NOMO-1 treated with DMSO at 0.1 percent for 48 hours (cell line): ENCODE measurements at regions not wholly inside any gene's neighbourhood (a gene's known extent, or its start where the extent isn't known, plus 50 kb on each side); places are given as distances from the start of the nearest gene placed in this dataset.
"Not testable (repeated sequence)": the region's sequence is repeated elsewhere in the genome, so short reads cannot be mapped to it uniquely, and the experiment has no call there.

Experiments used
- DNase-seq: peaks from one replicate; lab custom pipeline; 2025; ENCODE audit not compliant: unreplicated experiment; lab: John Stamatoyannopoulos, UW

DNA sequence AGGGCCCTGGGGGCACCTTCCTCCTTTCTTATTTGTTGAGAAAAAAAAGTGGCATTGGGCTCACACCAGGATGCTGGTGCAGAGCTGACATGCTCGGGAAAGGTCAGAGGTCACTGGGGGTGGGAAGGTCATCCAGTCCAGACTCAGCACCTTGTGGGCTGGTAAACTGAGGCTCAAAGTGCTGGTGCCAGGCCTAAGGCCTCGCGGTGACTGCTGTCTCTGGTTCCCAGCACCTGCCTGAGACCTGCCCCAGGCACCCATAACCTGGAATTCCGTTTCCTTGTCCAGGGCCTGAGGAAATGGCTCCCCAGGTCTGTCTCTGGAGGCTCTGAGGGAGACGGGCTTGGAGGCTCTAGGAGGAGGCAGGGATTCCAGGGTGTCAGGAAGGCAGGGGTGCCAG, 521.0 kb downstream of the GOLGA6L6 start:
- DNase-seq, result not testable (repeated sequence)

DNA sequence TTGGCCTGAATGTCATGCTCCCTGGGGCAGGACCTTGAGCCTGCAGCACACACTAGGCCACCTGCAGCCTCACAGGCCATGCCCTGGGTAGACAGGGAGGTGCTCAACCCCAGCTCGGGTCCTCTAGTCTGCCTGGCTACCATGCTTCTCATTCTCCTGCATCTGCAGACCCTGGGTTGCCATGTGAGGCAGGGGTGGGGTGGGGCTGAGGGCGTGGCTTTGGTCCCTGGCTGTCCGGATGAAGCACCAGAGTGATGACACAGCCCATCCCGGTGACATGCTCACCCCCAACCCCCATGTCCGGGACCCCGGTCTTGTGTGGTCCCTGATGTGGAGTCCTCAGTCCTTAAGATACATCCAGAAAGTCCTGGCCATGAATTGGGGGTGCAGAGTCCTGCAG, 521.8 kb downstream of the GOLGA6L6 start:
- not testable (repeated sequence) for DNase-seq

DNA sequence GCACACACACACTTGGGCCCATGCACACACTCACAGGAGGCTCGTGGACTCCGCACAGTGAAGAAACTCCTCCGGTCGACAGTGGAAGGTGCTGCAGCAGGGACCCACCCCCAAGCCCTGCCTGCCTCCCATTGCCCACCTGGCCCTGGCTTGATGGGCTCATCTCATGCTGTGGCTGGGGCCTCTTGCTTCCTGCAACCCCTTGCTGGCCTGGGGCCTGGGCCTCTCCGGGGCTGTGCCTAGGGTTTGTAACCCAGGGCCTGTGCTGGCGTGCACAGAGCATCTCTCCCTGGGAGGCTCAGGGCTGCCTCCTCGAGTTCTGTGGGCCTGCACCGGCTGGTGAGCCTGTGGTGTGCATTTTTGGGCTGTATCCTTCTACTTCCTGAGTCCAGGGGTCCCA, 524.0 kb downstream of the GOLGA6L6 start:
- not testable (repeated sequence) for DNase-seq

DNA sequence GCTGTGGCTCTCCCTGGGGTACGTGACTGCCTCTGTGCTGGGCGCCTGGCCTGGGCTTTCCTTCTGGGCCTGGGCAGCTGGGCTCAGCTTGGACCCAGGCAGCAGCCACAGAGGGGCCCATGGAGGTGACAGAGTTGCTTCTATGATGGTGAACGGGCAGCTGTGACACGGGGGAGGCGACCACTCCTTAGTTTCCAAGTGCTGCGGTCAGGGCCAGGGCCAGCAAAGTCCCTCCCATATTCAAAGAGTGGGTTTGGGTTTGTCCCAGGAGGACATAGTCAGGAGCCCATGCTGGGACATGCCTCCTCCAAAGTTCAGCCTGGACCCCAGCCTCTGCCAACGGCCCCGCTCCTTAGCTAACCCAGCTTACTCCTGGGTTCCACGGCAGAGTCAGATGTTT, 524.7 kb downstream of the GOLGA6L6 start:
- DNase-seq, result not testable (repeated sequence)

DNA sequence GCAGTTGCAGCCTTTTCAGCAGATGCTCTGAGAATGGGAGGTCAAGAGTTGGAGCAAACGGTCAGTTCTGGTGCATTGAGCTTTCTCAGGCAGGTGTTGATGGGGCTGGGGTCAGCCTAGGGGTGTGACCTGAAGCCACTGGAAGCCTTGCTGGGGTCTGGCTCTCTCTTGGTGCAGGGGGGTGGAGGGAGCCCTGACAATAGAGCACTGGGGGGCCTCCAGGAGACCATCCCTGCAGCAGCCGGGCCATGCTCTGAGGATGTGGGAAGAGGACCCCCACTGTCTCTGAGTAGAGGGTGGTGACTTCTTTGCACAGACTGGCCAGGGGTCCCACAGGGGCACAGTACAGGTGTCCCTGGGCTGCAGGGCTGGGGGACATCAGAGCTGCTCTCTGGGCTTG, 528.8 kb downstream of the GOLGA6L6 start:
- not testable (repeated sequence) for DNase-seq

DNA sequence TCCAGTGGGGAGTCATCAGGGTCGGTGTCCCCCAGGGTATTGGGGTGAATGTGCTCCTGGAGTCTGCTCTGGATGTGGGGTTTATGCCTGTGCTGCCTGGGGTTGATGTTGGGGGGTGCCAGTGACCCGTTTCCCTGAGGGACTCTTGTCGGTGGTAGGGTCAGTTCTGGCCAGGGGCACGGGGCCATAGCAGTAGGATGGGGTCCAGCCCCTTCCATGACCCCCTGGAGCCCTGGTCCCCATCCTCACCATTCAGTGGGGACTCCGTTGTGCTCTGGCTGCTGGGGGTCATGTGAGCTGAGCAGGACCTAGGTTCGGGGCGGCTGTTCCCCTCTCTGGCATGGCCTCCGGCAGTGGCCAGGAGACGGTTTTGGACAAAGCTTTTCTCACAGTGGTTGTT, 530.8 kb downstream of the GOLGA6L6 start:
- DNase-seq, result not testable (repeated sequence)

DNA sequence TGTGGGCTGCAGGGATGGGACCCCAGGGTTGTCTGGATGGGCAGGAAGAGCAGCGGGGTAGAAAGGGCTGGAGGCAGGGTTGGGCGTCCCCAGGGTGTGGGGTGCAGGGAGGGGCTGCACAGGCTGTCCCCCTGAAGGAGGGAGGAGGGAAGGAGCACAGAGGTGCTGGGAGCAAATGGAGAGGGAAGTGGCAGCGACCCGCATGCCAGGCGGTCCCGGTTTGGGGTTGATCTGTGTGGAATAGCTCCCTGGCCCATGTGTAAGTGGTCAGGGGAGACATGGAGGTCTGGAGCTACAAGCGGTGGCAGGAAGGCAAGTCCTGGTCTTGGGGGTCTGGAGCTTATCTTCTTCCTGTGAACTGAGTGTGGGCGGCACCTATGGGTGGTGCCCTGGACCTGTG, 532.0 kb downstream of the GOLGA6L6 start:
- not testable (repeated sequence) for DNase-seq

DNA sequence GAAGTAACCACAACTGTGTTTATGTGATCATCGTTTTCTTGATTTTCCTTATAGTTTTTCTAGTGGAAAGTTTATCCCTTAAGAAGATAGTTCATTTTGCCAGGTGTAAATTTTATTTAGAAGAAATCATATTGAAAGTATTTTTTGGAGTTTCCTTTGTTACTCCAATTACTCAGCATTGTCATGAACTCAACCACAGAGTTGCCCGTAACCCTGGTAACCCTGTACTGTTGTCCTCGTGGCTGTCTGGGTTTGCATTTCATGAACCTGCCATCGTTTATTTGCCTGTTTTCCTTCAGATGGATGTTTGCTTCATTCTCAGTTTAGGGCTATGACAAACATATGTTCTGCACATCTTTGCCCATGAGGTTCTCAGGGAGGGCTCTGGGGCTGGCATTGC, 534.3 kb downstream of the GOLGA6L6 start:
- DNase-seq, result not testable (repeated sequence)

DNA sequence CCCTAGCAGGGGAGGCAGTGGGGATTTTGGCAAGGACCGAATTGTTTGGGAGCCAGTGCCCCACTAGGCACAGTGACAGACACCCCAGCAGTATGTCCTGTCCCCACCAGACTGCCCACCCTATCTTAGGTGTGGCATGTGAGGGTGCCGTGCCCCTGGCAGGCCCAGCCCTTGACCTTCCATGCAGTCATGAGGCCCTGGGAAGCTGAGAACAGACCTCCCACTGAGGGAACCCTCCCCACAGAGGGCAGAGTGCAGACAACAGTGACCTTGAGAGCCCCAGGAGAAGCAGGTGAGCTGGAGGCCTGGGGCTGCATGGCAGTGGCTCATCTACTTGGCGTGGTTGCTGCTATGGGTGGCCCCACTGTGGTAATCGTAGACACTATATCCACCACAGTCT, 538.1 kb downstream of the GOLGA6L6 start:
- not testable (repeated sequence) for DNase-seq

DNA sequence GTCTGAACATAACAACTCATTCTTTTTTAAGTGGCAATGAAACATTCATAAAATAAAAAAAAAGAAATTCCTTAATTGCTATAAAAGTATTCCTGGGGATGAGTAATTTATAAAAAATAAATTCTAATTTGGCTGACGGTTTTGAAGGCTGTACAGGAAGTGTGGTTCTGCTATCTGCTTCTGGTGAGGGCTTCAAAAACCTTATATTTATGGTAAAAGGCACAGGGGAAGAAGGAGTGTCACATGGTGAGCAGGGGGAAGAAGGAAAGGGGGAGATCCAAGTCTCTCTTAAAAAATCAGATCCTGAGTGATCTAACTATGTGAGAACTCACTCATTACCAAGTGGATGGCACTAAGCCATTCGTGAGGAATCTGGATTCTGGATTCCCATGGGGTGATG, 539.0 kb downstream of the GOLGA6L6 start:
- DNase-seq, result not testable (repeated sequence)

DNA sequence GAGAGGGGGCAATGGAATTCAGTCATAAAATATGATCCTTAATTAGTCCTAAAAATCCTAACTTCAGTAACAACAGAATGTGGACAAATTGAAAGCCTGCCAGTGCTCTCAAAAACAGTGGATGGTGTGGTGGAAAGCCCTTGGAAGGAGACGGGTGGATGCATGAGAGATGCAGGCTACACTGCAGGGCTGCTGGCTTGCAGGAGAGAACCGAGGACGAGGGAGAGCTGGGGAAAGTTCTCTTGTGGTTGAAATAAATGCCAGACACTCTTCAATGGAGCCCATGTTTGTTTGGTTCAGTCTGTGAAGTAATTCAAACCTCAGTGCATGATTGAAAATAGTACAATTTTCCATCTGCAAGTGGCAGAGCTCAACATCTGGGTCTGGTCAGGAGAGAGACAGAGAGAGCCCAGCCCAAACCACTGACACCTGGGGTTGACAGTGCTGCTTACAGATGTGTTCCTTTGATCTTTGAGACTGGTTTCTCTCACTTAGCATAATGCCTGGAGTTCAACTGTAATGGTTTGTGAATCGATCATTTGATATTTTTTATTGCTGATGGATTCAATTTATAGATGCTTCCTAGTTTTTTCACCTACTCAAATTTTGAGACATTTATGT, 544.9 kb downstream of the GOLGA6L6 start:
- DNase-seq, result not testable (repeated sequence)

DNA sequence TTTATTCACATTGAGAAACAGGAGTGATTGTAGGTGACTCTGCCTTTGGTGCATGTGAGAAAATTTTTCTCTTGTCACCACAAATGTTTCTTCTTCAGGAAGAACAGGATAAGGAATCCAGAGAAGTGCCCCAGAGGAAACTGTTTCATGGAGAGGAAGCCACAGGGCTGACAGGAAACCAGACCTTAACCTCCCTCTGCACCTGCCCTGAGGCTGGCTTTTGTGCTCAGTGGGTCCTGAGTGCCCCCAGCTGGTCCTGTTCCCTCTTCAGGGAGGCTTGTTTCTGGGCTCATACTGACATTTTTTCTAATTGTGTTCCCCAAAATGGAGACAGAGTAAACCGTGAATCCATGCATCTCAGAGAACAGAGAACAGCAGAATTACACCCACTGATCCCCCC, 546.3 kb downstream of the GOLGA6L6 start:
- not testable (repeated sequence) for DNase-seq

DNA sequence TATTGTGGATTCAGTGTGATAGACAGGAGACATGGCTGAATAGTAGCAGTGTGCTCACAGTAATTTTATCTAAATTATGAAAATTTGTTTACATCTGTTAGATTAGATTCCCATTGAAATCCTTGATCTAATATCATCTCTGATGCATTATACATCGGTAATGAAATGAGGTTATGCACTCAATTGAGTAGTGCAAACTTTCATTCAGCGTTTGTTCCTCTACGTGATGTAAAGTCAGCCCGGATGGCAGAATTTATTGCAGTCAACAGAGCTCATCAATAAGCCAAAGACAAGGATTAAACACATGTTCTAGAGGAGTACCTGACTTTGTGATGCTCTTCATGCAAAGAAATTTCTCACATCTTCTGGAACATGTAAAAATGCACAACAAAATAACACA, 549.2 kb downstream of the GOLGA6L6 start:
- no peak for DNase-seq

DNA sequence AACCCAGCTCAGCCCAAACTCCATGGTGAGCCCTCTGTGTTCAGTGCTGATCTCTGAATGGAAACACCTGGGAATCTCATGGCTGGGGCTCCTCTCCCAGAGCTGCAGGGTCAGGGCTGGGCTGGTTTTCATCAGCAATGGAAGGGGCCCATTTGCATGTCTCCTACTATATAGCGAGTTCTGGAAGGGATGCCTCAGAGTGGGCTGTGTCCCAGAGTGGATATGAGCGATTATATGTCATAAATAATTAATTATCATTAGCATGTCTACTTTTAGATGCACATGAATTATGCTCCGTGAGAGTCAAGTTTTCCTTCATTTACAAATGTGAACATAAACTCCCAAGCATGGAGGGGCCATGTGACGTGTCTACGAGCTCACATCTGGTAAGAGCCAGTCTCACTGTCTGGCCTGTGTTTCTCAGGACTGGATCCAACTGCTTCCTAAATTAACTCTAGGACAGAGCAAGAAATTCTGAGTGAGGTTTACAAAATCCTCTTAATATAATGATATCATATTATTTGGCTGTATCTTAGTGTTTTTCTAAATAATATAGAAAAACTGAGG, 553.4 kb downstream of the GOLGA6L6 start:
- DNase-seq, result no peak

DNA sequence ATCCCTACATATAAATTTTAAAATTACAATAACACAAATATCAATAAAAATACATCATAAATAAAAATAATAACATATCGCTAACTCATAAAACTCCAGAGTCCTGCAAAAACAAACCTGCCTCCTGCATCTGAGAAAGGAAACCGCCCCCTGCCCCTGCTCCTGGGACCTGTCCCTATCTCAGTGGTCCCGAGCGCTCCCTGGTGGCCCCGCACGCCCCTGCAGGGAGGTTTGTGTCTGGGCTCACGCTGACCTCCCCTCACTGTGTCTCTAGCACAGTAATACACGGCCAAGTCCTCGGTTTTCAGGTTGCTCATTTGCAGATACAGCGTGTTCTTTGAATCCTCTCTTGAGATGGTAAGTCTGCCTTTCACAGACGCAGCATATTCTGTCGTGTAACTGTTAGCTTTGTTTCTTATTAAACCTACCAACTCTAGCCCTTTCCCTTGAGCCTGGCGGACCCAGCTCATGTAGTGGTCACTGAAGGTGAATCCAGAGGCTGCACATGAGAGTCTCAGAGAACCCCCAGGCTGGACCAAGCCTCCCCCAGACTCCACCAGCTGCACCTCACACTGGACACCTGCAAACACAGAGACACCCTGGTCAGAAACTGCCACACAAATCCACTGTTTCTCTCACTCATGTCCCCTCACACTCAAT, 554.1 kb downstream of the GOLGA6L6 start:
- no peak for DNase-seq

DNA sequence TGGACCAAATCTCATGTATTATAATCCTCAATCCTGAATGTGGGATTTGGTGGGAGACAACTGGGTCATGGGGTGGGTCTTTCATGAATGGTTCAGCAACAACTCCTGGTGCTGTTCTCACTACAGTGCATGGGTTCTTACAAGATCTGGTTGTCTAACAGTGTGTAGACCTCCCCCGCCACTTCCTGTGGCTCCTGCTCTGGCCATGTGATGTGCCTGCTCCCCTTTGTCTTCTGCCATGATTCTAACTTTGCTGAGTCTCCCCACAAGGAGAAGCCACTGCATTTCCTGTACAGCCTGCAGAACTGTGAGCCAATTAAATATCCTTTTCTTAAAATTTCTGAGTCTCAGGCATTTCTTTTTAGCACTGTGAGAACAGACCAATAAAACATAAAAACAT, 557.5 kb downstream of the GOLGA6L6 start:
- DNase-seq, result no peak

DNA sequence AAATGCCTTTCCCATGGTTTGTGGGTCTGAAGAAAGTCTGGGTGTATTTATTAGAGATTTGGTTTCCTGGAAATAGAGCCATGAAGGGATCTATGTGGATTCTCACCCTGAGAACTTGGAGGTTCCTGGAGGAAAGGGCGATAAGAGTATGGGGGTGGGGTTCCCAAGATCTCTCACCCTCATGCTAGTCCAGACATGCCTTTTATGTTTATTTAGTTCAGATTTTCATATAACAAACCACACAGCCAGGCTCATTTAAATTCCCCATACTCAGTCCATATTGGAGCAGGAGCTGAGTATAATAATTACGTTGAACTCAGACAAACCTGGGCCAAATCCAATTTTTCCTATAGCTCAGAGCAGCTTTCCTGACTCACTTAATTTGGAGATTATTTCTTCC, 566.6 kb downstream of the GOLGA6L6 start:
- DNase-seq, result no peak

DNA sequence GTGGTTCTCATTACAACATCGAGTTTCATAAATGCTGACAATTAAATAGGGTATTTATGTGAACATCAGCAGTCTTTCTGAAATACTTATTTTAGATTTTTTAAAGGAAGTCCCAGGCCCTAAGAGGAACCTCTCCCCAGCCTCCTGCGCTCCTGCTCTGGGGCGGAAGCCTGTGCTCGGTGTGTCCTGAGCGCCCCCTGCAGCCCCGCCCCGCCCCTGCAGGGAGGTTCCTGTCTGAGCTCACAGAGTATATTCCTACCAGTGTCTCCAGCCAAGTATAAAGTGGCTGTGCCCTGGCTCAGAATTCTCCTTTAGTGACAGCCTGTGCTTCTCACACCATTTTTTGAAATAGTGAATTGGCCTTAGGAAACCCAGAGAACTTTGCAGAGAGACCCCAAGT, 567.9 kb downstream of the GOLGA6L6 start:
- peak; percentile 70 for DNase-seq

DNA sequence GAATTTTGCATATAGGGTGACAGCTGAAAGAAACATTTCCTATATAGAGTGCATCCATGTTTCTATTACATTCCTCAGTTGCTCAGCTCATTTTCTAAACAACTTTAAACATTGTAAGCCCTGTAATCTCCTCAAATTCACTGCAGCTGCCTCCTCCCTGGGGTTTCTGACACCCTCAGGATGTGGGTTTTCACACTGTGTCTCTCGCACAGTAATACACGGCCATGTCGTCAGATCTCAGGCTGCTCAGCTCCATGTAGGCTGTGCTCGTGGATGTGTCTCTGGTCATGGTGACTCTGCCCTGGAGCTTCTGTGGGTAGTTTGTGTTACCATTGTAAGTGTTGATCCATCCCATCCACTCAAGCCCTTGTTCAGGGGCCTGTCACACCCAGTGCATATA, 569.0 kb downstream of the GOLGA6L6 start:
- DNase-seq, result not testable (repeated sequence)

DNA sequence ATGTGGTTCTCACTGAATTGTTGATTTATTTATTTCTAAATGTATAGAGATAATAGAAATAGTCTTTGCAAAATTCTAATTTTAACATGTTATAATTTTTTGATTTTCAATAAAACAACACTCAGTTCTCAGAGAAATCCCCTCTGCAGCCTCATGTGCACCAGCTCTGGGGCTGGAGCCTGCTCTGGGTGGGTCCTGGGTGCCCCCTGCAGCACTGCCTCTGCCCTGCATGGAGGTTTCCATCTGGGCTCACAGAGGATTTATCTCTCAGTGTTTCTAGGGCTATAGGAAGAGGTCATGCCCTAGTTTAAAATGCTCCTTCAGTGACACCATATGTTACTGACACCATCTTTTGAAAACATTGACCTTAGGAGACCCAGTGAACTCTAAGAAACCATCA, 576.0 kb downstream of the GOLGA6L6 start:
- not testable (repeated sequence) for DNase-seq

DNA sequence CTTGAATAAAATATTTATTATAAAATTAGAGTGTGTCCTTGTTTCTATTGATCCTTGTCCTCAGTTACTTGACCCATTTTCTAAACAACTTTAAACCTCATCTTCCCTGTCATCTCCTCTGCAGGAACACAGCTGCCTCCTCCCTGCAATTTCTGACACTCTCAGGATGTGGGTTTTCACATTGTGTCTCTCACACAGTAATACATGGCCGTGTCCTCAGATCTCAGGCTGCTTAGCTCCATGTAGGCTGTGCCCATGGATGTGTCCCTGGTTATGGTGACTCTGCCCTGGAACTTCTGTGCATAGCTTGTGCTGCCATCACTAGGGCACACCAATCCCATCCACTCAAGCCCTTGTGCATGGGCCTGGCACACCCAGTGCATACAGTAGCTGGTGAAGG, 577.1 kb downstream of the GOLGA6L6 start:
- not testable (repeated sequence) for DNase-seq

DNA sequence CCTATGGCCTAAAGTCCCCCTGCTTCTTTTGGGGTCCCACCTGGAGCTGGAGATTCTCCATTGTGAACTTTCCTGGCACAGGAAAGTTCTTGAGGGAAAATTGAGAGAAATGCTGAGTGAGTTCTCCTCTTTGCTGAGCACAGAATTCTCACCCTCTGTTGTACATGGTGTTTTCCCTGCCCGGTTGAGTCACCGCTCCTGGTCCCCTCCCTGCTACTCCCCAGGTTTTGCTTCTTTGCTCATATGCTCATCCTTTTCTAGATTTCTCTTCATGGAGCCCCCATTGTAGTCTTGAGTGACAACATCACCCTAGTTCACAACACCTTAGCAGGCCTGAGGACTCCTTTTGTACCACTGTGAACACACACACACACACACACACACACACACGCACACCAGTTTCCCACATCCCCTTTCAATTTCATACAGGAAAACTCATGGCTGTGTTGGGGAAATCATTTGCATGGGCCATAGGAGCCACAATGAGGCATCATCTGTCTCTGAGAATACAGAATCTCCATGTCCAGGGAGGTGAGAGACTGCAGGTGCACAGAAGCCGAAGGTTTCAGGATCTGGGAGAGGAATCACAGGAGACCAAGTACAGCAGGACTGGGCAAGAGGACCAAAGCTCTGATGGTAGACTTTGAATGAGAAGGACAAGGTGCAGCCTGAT, 585.3 kb downstream of the GOLGA6L6 start:
- DNase-seq, result no peak
